HUES6 (cell line): ENCODE measurements at regions not wholly inside any gene's neighbourhood (a gene's known extent, or its start where the extent isn't known, plus 50 kb on each side); places are given as distances from the start of the nearest gene placed in this dataset.

Source experiments
- H3K27ac ChIP-seq: 2 replicates; pipeline ENCODE4 v1.7.0; 2013; ENCODE audit warnings: low read depth, mild to moderate bottlenecking, low read length, inconsistent platforms
- H3K27me3 ChIP-seq: 2 replicates; pipeline ENCODE4 v1.6.1; 2013; ENCODE audit warnings: low read length; ENCODE audit not compliant: control insufficient read depth, insufficient read depth
- H3K36me3 ChIP-seq: 2 replicates; pipeline ENCODE4 v1.6.1; 2013; ENCODE audit warnings: low read length; ENCODE audit not compliant: control insufficient read depth, insufficient read depth
- H3K4me1 ChIP-seq: 2 replicates; pipeline ENCODE4 v1.6.1; 2013; ENCODE audit warnings: low read length; ENCODE audit not compliant: control insufficient read depth, insufficient read depth
- H3K4me3 ChIP-seq: 2 replicates; pipeline ENCODE4 v1.5.1; 2013; ENCODE audit warnings: low read depth, low read length
- H3K9ac ChIP-seq: one replicate; pipeline ENCODE4 v1.6.1; 2013; ENCODE audit warnings: mild to moderate bottlenecking, low read length
- H3K9me3 ChIP-seq: 2 replicates; pipeline ENCODE4 v1.6.1; 2013; ENCODE audit warnings: low read depth, low read length; ENCODE audit not compliant: control insufficient read depth, insufficient read depth

GRCh38 chr4:28228561-28229491, 1368.2 kb downstream of the STIM2 start:
- no peaks in the 10 kb centered on the region for H3K36me3 ChIP-seq
- H3K9me3 ChIP-seq: no peaks in the 10 kb centered on the region
- no peaks in the 10 kb centered on the region for H3K27me3 ChIP-seq
- H3K27ac ChIP-seq: no peak overlapping the region
- H3K9ac ChIP-seq: no peak overlapping the region
- H3K4me1 ChIP-seq: peaks cover 18% of the 10 kb centered on the region
- no peak overlapping the region for H3K4me3 ChIP-seq

- peaks cover 9% of the 10 kb centered on the region for H3K4me1 ChIP-seq
- no peak overlapping the region for H3K27ac ChIP-seq
- H3K36me3 ChIP-seq: no peaks in the 10 kb centered on the region
- no peaks in the 10 kb centered on the region for H3K27me3 ChIP-seq
- H3K4me3 ChIP-seq: no peak overlapping the region
- no peaks in the 10 kb centered on the region for H3K9me3 ChIP-seq
- H3K9ac ChIP-seq: no peak overlapping the region
Measured at GRCh38 chr4:28232376-28232775, 1371.7 kb downstream of the STIM2 start.

- Histone ChIP-seq H3K27me3 (no peaks in the 10 kb centered on the region), H3K4me1 (peaks cover 9% of the 10 kb centered on the region), H3K27ac (no peak overlapping the region), H3K4me3 (no peak overlapping the region), H3K9me3 (no peaks in the 10 kb centered on the region), H3K36me3 (no peaks in the 10 kb centered on the region), H3K9ac (no peak overlapping the region)
Measured at GRCh38 chr4:28232951-28233350, 1372.3 kb downstream of the STIM2 start.

- Histone ChIP-seq H3K9me3 (no peaks in the 10 kb centered on the region), H3K27ac (no peak overlapping the region), H3K27me3 (no peaks in the 10 kb centered on the region), H3K36me3 (no peaks in the 10 kb centered on the region), H3K9ac (no peak overlapping the region), H3K4me3 (no peak overlapping the region), H3K4me1 (peaks cover 8% of the 10 kb centered on the region)
Measured at GRCh38 chr4:28233724-28234123, 1373.1 kb downstream of the STIM2 start.

- no peaks in the 10 kb centered on the region for H3K27me3 ChIP-seq
- no peak overlapping the region for H3K9ac ChIP-seq
- H3K4me1 ChIP-seq: peaks cover 3% of the 10 kb centered on the region; the same call in 1 of the 2 replicates
Measured at GRCh38 chr4:28238876-28239275, 1378.2 kb downstream of the STIM2 start.

GRCh38 chr4:28241021-28241420, 1380.4 kb downstream of the STIM2 start:
- H3K4me1 ChIP-seq: peaks cover 3% of the 10 kb centered on the region; the same call in 1 of the 2 replicates
- no peak overlapping the region for H3K4me3 ChIP-seq
- no peak overlapping the region for H3K9ac ChIP-seq
- H3K27me3 ChIP-seq: no peaks in the 10 kb centered on the region
- no peaks in the 10 kb centered on the region for H3K36me3 ChIP-seq
- no peak overlapping the region for H3K27ac ChIP-seq
- no peaks in the 10 kb centered on the region for H3K9me3 ChIP-seq

More at GRCh38 chr4:28238876-28239275, 1378.2 kb downstream of the STIM2 start:
- H3K4me3 ChIP-seq: no peak overlapping the region
- no peak overlapping the region for H3K27ac ChIP-seq
- H3K36me3 ChIP-seq: no peaks in the 10 kb centered on the region
- H3K9me3 ChIP-seq: no peaks in the 10 kb centered on the region

- Histone ChIP-seq H3K27ac (no peak overlapping the region), H3K4me3 (no peak overlapping the region), H3K9me3 (no peaks in the 10 kb centered on the region), H3K27me3 (no peaks in the 10 kb centered on the region), H3K9ac (no peak overlapping the region), H3K36me3 (no peaks in the 10 kb centered on the region), H3K4me1 (no peaks in the 10 kb centered on the region)
Measured at GRCh38 chr4:28247805-28248204, 1387.2 kb downstream of the STIM2 start.

- H3K9ac ChIP-seq: no peak overlapping the region
- no peak overlapping the region for H3K27ac ChIP-seq
- H3K27me3 ChIP-seq: no peaks in the 10 kb centered on the region
- no peaks in the 10 kb centered on the region for H3K9me3 ChIP-seq
- H3K36me3 ChIP-seq: no peaks in the 10 kb centered on the region
- no peak overlapping the region for H3K4me3 ChIP-seq
- no peaks in the 10 kb centered on the region for H3K4me1 ChIP-seq
Measured at GRCh38 chr4:28248269-28248668, 1387.6 kb downstream of the STIM2 start.

GRCh38 chr4:28250646-28251045, 1390.0 kb downstream of the STIM2 start:
- Histone ChIP-seq H3K4me1 (no peaks in the 10 kb centered on the region), H3K36me3 (no peaks in the 10 kb centered on the region), H3K9ac (no peak overlapping the region), H3K27ac (no peak overlapping the region), H3K9me3 (no peaks in the 10 kb centered on the region), H3K4me3 (no peak overlapping the region), H3K27me3 (no peaks in the 10 kb centered on the region)

GRCh38 chr4:28251831-28252230, 1391.2 kb downstream of the STIM2 start:
- no peak overlapping the region for H3K9ac ChIP-seq
- H3K4me3 ChIP-seq: no peak overlapping the region
- no peaks in the 10 kb centered on the region for H3K9me3 ChIP-seq
- no peaks in the 10 kb centered on the region for H3K4me1 ChIP-seq
- H3K27me3 ChIP-seq: no peaks in the 10 kb centered on the region
- no peaks in the 10 kb centered on the region for H3K36me3 ChIP-seq
- H3K27ac ChIP-seq: no peak overlapping the region

- H3K36me3 ChIP-seq: no peaks in the 10 kb centered on the region
- no peaks in the 10 kb centered on the region for H3K4me1 ChIP-seq
- no peaks in the 10 kb centered on the region for H3K27me3 ChIP-seq
- H3K9ac ChIP-seq: no peak overlapping the region
- no peak overlapping the region for H3K4me3 ChIP-seq
- H3K9me3 ChIP-seq: no peaks in the 10 kb centered on the region
- no peak overlapping the region for H3K27ac ChIP-seq
Measured at GRCh38 chr4:28254003-28254402, 1393.4 kb downstream of the STIM2 start.
